GM10248 (cell line): ENCODE measurements at regions not wholly inside any gene's neighbourhood (a gene's known extent, or its start where the extent isn't known, plus 50 kb on each side); places are given as distances from the start of the nearest gene placed in this dataset.
"Not testable (repeated sequence)": the region's sequence is repeated elsewhere in the genome, so short reads cannot be mapped to it uniquely, and the experiment has no call there.

Experiments
- CTCF ChIA-PET: fragments of 300-600 bp; sonication (Branson Sonifier 250); formaldehyde crosslinking; extraction: SDS; loops from one replicate; lab custom pipeline; 2021; ENCODE audit warnings: antibody characterized with exemption; lab: Yijun Ruan, JAX
- POLR2A ChIA-PET: fragments of 350-650 bp; sonication (Branson Sonifier 250); formaldehyde crosslinking; extraction: SDS; loops from one replicate; lab custom pipeline; 2020; ENCODE audit warnings: antibody characterized with exemption; lab: Yijun Ruan, JAX
- DNase-seq: peaks from one replicate; pipeline ENCODE4 v3.0.0; 2012; ENCODE audit errors: extremely low spot score
- TF ChIP-seq, protein P1 (sequence below): IDR thresholded peaks from 2 replicates; pipeline ENCODE4 v1.5.1; 2012; ENCODE audit warnings: mild to moderate bottlenecking, low read depth; ENCODE audit errors: extremely low read depth, missing control alignments, control extremely low read depth

DNA sequence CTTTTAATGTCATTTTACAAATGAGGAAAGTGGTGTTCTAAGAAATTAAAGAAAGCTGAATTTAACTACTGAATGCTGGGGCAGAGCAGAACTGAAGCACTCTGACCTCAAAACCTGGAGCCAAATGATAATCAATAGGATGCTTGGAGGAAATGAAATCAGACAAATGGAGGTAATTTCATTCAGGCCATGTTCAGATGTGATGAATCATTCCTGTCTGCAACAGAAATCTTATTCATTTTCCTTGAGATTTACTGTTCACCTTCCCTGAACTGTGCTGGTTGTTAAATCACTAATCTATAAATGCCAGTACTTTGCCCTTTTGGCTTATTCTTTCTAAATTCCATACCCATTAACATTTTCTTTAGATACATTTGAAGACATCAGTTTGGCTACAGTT, 85.6 kb upstream of the SNX7 start:
- DNase-seq: no peak
- POLR2A ChIA-PET: no interaction called here
- TF ChIP-seq, protein P1, sequence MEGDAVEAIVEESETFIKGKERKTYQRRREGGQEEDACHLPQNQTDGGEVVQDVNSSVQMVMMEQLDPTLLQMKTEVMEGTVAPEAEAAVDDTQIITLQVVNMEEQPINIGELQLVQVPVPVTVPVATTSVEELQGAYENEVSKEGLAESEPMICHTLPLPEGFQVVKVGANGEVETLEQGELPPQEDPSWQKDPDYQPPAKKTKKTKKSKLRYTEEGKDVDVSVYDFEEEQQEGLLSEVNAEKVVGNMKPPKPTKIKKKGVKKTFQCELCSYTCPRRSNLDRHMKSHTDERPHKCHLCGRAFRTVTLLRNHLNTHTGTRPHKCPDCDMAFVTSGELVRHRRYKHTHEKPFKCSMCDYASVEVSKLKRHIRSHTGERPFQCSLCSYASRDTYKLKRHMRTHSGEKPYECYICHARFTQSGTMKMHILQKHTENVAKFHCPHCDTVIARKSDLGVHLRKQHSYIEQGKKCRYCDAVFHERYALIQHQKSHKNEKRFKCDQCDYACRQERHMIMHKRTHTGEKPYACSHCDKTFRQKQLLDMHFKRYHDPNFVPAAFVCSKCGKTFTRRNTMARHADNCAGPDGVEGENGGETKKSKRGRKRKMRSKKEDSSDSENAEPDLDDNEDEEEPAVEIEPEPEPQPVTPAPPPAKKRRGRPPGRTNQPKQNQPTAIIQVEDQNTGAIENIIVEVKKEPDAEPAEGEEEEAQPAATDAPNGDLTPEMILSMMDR: no peak
- CTCF ChIA-PET: interaction anchor here (1.0 kb wide), 1 partner anchor 29 kb away, joined by 3 read pairs; no protein-coding TSS in a partner anchor

- CTCF ChIA-PET: no interaction called here
- POLR2A ChIA-PET: no interaction called here
Measured at GRCh38 chr1:98565951-98566350, 95.6 kb upstream of the SNX7 start.

GRCh38 chr1:98559291-98559690, 102.2 kb upstream of the SNX7 start:
- ChIA-PET CTCF (interaction anchor here (1.2 kb wide), 1 partner anchor 13 kb away, joined by 3 read pairs; no protein-coding TSS in a partner anchor), POLR2A (no interaction called here)
- DNase-seq: no peak
- TF ChIP-seq, protein P1: no peak

More at GRCh38 chr1:98565951-98566350, 95.6 kb upstream of the SNX7 start:
- DNase-seq: no peak
- TF ChIP-seq, protein P1: no peak

DNA sequence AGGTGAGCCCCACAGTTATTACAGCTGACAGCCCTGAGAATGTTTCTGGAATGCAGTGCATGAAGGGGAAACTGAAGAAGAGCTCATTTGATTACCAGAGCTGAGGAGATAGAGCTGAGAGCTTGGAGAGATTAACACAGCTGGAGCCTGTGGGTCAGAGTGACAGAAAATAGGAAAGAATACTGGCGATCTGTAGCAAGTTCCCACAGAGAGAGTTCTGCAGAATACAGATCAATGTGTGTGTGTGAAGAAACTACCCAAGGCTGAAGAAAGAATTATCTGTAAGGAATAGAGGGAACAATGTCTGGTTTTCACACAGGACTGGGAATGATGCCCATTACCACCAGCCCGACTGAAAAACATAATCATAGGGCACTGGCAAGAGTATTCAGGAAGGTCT, 103.6 kb upstream of the SNX7 start:
- DNase-seq: no peak
- ChIA-PET POLR2A (no interaction called here), CTCF (no interaction called here)
- TF ChIP-seq, protein P1: no peak

DNA sequence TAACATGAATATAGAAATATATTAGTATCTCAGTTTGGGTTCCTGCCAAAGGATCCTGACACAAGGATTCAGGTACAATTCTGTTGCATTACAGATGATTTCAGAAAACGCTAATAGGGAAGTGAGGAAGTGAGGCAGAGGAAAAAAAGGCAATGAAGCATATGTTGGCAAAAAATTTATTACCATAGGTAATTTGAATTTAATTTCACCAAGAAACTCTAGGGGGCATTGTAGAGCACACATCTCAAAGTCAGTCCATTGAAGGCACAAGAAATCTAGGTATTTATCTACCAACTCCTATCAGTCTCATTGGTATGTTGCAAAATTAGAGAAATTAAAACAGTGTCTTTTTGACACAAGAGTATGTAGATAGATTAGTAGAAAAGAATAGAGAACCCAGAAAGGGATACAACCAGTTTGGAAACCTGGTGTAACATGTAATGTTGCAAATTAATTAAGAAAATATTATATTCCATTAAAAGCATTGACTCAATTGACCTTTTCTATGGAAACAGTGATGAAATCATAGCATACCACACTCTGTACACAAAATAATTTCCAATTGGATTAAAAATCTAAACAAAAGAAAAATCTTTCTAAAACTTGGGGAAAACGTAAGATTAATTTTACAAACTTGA, 104.9 kb upstream of the SNX7 start:
- POLR2A ChIA-PET: no interaction called here
- peak; percentile 12 for DNase-seq
- TF ChIP-seq, protein P1: peak; percentile 14
- CTCF ChIA-PET: no interaction called here

DNA sequence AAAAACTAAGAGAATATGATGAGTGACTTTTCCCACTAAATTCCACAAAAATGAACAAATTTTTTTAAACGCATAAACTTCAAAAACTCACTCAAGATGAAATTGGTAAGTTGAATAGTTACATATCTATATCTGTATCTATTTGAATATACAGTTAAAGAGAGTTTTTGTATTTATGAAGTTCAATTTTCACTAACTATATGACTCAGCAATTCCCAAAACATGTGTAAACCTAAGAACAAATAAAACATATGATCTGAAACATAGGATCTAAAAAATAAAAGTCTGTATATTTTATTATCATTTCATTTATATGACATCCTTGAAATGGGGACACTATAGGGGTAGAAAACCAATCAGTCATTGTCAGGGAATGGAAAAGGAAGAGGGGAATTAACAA, 105.7 kb upstream of the SNX7 start:
- TF ChIP-seq, protein P1: no peak
- ChIA-PET CTCF (no interaction called here), POLR2A (no interaction called here)

DNA sequence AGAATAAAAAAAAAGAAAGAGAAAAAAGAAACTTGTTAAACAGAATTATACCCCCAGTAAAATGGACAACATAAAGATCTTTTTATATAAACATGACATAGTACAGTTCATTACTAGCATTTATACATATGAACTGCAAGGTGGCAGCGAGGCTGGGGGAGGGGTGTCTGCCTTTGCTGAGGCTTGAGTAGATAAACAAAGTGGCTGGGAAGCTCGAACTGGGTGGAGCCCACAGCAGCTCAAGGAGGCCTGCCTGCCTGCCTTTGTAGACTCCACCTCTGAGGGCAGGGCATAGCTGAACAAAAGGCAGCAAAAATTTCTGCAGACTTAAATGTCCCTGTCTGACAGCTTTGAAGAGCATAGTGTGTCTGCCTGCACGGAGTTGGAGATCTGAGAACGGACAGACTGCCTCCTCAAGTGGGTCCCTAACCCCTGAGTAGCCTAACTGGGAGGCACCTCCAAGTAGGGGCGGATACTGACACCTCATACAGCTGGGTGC, 108.9 kb upstream of the SNX7 start:
- POLR2A ChIA-PET, CTCF ChIA-PET, DNase-seq: not testable (repeated sequence)

More for the DNA sequence above, 105.7 kb upstream of the SNX7 start:
- no peak for DNase-seq
